MM.1S (cell line): ENCODE measurements at regions not wholly inside any gene's neighbourhood (a gene's known extent, or its start where the extent isn't known, plus 50 kb on each side); places are given as distances from the start of the nearest gene placed in this dataset.

Experiments used
- DNase-seq: peaks from one replicate; pipeline ENCODE4 v3.0.0-alpha.2; 2015
- H2AFZ ChIP-seq: fragments of 300-600 bp; sonication (generic); 2 replicates; pipeline ENCODE4 v1.6.0; 2016; ENCODE audit warnings: antibody characterized with exemption, low read length
- H3F3A ChIP-seq: fragments of 300-600 bp; sonication (generic); 2 replicates; pipeline ENCODE4 v1.6.1; 2016; ENCODE audit warnings: mild to moderate bottlenecking, antibody characterized with exemption, low read length, moderate library complexity, mixed read lengths; ENCODE audit not compliant: insufficient read depth
- H3K27ac ChIP-seq: fragments of 300-600 bp; sonication (generic); 2 replicates; pipeline ENCODE4 v1.5.1; 2016; ENCODE audit warnings: mild to moderate bottlenecking, low read length
- H3K27me3 ChIP-seq: fragments of 300-600 bp; sonication (generic); replicated peaks from 2 replicates; pipeline ENCODE4 v1.6.0; 2016; ENCODE audit warnings: low read length; ENCODE audit not compliant: insufficient read depth
- H3K36me3 ChIP-seq: fragments of 300-600 bp; sonication (generic); replicated peaks from 2 replicates; pipeline ENCODE4 v1.6.1; 2016; ENCODE audit warnings: mild to moderate bottlenecking, low read length, mixed read lengths; ENCODE audit not compliant: insufficient read depth
- H3K4me1 ChIP-seq: fragments of 300-600 bp; sonication (generic); 2 replicates; pipeline ENCODE4 v1.6.1; 2016; ENCODE audit warnings: low read length, mixed read lengths
- H3K4me2 ChIP-seq: fragments of 300-600 bp; sonication (generic); 2 replicates; pipeline ENCODE4 v1.6.0; 2016; ENCODE audit warnings: low read depth, low read length
- H3K4me3 ChIP-seq: fragments of 300-600 bp; sonication (generic); 2 replicates; pipeline ENCODE4 v1.5.1; 2016; ENCODE audit warnings: low read length, mixed read lengths
- H3K79me2 ChIP-seq: fragments of 300-600 bp; sonication (generic); 2 replicates; pipeline ENCODE4 v1.6.1; 2016; ENCODE audit warnings: mixed run types, low read length, mixed read lengths
- H3K9ac ChIP-seq: fragments of 300-600 bp; sonication (generic); 2 replicates; pipeline ENCODE4 v1.6.1; 2016; ENCODE audit warnings: low read length, mixed read lengths
- H3K9me2 ChIP-seq: fragments of 300-600 bp; sonication (generic); replicated peaks from 2 replicates; pipeline ENCODE4 v1.6.1; 2016; ENCODE audit warnings: mild to moderate bottlenecking, low read length, mixed read lengths; ENCODE audit not compliant: insufficient read depth
- H3K9me3 ChIP-seq: fragments of 300-600 bp; sonication (generic); replicated peaks from 2 replicates; pipeline ENCODE4 v1.6.1; 2016; ENCODE audit warnings: mild to moderate bottlenecking, low read length, mixed read lengths; ENCODE audit not compliant: insufficient read depth
- H4K20me1 ChIP-seq: fragments of 300-600 bp; sonication (generic); 2 replicates; pipeline ENCODE4 v1.6.1; 2016; ENCODE audit warnings: mild to moderate bottlenecking, low read length, moderate library complexity, mixed read lengths; ENCODE audit not compliant: insufficient read depth
- EZH2 ChIP-seq: fragments of 300-600 bp; sonication (generic); optimal IDR thresholded peaks from 2 replicates; pipeline ENCODE3; 2017; ENCODE audit warnings: low read depth, mild to moderate bottlenecking, antibody characterized with exemption, low read length, mixed read lengths
- EZH2phosphoT487 ChIP-seq: fragments of 300-600 bp; sonication (generic); IDR thresholded peaks from 2 replicates; pipeline ENCODE4 v1.6.1; 2018; ENCODE audit warnings: antibody characterized with exemption, low read length
- TF ChIP-seq, protein P1 (sequence below): fragments of 300-600 bp; sonication (generic); IDR thresholded peaks from 2 replicates; pipeline ENCODE4 v1.5.1; 2016; ENCODE audit warnings: antibody characterized with exemption, low read length, mixed read lengths

DNA sequence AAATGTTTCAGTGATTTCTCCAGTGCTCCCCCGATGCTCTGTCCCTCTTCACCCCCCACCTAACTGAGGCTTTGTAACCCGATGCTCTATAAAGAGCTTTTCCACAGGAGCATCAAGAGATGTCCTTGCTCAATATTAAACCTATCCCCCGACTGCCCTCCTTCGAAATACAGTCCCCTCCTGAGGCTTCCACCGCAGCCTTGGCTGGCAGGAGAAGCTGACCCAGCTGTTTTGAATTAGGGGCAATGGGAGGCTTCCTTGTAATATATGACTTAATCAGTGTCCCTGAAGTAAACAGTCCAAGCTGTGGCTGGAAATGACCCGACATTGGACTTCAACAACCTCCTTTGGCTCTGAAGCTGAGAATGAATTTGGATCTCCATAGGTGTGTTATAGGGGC is 62.4 kb downstream of the TMEM30B start:
- Histone ChIP-seq H3K27ac (no peak overlapping the region), H3K79me2 (no peaks in the 10 kb centered on the region), H2AFZ (no peak overlapping the region), H3K9me2 (no peaks in the 10 kb centered on the region), H3K4me1 (no peaks in the 10 kb centered on the region), H3K27me3 (no peaks in the 10 kb centered on the region), H3K9ac (no peak overlapping the region), H3F3A (no peaks in the 10 kb centered on the region), H3K36me3 (no peaks in the 10 kb centered on the region), H4K20me1 (no peaks in the 10 kb centered on the region), H3K4me2 (no peak overlapping the region), H3K9me3 (no peaks in the 10 kb centered on the region), H3K4me3 (no peak overlapping the region)
- no peak for DNase-seq
- TF ChIP-seq EZH2 (no peak), EZH2phosphoT487 (no peak)
- TF ChIP-seq, protein P1, sequence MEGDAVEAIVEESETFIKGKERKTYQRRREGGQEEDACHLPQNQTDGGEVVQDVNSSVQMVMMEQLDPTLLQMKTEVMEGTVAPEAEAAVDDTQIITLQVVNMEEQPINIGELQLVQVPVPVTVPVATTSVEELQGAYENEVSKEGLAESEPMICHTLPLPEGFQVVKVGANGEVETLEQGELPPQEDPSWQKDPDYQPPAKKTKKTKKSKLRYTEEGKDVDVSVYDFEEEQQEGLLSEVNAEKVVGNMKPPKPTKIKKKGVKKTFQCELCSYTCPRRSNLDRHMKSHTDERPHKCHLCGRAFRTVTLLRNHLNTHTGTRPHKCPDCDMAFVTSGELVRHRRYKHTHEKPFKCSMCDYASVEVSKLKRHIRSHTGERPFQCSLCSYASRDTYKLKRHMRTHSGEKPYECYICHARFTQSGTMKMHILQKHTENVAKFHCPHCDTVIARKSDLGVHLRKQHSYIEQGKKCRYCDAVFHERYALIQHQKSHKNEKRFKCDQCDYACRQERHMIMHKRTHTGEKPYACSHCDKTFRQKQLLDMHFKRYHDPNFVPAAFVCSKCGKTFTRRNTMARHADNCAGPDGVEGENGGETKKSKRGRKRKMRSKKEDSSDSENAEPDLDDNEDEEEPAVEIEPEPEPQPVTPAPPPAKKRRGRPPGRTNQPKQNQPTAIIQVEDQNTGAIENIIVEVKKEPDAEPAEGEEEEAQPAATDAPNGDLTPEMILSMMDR, result no peak

DNA sequence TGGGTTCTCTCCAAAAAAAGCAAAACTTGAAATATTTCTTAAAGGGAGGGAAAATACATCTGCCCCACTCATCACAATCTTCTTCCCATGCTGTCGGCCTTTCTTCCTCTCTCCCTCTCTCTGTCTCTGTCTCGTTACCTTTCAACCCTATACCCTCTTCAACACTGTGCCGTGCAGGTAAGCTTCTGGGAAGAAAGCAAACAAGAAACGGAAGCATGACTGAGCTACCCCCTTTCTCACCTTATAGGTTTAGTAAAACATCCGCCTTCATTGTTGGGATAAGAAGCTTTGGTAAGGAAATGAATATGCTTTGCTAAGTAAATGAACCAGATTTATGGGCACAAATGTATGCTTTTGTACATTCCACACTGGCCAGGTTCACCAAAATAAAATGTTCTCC is 63.0 kb downstream of the TMEM30B start:
- Histone ChIP-seq H3K36me3 (no peaks in the 10 kb centered on the region), H3F3A (no peaks in the 10 kb centered on the region), H3K4me1 (no peaks in the 10 kb centered on the region), H2AFZ (no peak overlapping the region), H3K27ac (no peak overlapping the region), H3K4me3 (no peak overlapping the region), H3K4me2 (no peak overlapping the region), H3K9me2 (no peaks in the 10 kb centered on the region), H3K79me2 (no peaks in the 10 kb centered on the region), H3K9me3 (no peaks in the 10 kb centered on the region), H3K9ac (no peak overlapping the region), H4K20me1 (no peaks in the 10 kb centered on the region), H3K27me3 (no peaks in the 10 kb centered on the region)
- TF ChIP-seq EZH2phosphoT487 (no peak), EZH2 (no peak)
- TF ChIP-seq, protein P1, result no peak
- no peak for DNase-seq

DNA sequence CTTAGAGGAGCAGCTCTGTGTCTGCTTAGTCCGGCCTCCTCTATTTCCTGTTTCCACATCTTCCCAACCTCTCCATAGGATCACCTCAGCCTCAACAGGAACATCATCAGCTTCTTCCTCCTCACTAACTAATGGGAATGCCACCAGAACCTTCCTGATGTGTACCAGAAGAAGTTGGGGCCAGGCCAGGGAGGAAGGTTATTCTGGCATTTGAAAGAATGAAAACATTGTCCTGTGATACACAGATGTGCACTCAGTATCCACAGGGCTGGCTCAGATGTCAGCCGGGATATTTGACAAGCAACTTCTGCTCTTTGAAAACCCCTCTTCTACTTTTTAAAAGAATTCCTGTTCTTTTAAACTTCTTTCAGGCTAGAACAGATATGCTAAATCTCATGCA is 63.6 kb downstream of the TMEM30B start:
- no peaks in the 10 kb centered on the region for H3K79me2 ChIP-seq
- no peak overlapping the region for H3K9ac ChIP-seq
- no peak overlapping the region for H3K27ac ChIP-seq
- no peaks in the 10 kb centered on the region for H3K9me3 ChIP-seq
- TF ChIP-seq EZH2 (no peak), EZH2phosphoT487 (no peak)
- TF ChIP-seq, protein P1, result no peak
- H3K4me1 ChIP-seq, result no peaks in the 10 kb centered on the region
- H4K20me1 ChIP-seq, result no peaks in the 10 kb centered on the region
- no peak for DNase-seq
- no peaks in the 10 kb centered on the region for H3K36me3 ChIP-seq
- no peaks in the 10 kb centered on the region for H3K9me2 ChIP-seq
- no peaks in the 10 kb centered on the region for H3F3A ChIP-seq
- H3K4me2 ChIP-seq, result no peak overlapping the region
- H3K27me3 ChIP-seq, result no peaks in the 10 kb centered on the region
- H2AFZ ChIP-seq, result no peak overlapping the region
- no peak overlapping the region for H3K4me3 ChIP-seq
